GM19240 (cell line): ENCODE measurements at regions not wholly inside any gene's neighbourhood (a gene's known extent, or its start where the extent isn't known, plus 50 kb on each side); places are given as distances from the start of the nearest gene placed in this dataset.

Source experiments
- DNase-seq: peaks from one replicate; pipeline ENCODE4 v3.0.0; 2011; ENCODE audit warnings: low spot score; ENCODE audit not compliant: insufficient read length

DNA sequence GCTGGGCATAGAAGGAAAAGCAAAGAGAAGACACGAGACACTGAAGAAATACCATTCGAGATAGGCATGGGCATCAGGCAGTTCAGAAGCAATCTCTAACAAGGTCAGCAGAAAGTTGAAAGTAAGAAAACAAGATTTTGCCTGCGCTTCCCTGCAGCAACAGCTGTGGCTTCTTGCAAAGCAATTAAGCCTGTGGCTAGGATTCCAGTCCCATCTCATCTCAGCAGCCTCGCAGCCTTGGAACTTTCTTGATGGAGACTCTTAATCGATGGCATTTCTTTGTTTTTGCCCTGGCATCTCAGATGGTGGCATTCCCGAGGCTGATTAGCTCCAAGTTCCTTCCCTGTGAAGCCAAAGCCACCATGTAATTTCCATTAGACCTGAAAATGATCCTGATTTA lies 64.6 kb upstream of the SPAG17 start:
- no peak for DNase-seq

DNA sequence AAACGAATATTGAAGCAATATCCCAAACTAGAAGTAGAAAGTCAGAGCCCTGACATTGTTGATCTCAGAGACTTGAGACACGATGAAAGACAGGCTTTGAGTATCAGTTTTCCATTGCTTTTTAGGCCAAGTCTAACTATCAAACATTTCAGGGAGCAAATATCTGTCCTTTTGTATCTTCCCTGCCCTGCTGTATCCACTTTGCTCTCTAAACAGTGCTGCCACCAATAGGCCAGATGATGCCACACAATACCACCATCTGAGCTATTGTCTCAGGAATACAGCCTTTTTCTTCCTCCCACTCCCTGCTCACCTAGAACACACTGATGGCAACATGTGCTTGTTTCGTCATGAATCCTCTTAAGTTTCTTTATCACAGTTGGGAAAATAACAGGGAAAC lies 62.6 kb upstream of the SPAG17 start:
- peak; percentile 1 for DNase-seq

DNA sequence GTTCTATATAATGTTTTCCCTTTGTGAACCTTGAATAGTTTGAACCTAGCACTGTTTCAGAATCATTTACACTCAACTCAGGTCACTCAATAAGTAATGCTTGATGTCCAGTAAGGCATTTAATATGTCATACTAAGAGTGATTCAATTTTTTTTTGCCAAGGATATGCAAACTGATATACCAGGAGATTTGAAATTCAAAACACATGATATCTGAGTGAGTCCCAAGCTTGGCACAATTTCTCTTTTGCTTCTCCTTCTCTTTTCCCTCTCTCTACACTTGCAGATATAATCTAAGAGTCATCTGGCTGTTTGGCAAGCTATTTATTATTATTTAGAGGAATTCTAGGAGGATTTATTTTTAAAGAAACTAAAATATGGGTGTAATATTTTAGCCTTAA lies 61.6 kb upstream of the SPAG17 start:
- DNase-seq: no peak

DNA sequence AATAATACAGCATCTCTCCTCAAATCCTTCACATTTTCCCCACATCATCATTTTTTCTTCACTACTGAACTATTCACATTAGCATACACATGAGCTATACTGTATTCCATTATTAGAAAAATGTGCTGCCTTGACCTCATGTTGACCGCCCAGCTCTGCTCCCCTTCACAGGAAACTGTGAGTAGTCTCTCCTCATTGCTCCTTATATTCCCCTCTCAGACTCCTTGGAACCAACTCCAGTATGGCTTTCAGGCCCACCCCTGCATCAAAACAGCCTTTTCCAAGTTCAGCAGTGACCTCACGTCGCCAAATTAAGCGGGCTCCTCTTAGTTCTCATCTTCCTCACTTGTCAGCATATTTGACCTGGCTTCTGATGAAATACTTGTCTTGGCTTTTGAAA lies 59.2 kb upstream of the SPAG17 start:
- DNase-seq: no peak

DNA sequence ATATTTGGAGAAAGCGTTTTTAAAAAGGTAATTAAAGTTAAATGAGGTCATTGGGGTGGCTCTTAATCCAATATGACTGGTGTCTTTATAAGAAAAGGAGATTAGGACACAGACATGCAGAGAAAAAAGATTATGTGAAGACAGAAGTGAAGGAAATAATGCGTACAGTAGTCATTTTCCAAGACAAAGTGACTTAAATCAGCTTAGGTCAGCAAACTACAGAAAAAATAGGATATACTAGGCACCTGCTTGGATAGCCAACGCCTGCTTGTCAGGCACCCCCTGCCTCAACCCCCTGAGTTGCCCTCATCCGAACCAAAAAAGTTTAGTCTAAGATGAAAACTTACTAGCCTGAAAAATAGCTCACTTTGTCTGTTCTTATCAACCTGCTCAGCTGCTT lies 58.2 kb upstream of the SPAG17 start:
- no peak for DNase-seq
